D721Med (cell line): ENCODE measurements at regions not wholly inside any gene's neighbourhood (a gene's known extent, or its start where the extent isn't known, plus 50 kb on each side); places are given as distances from the start of the nearest gene placed in this dataset.

Experiments used
- DNase-seq: peaks from one replicate; pipeline ENCODE4 v3.0.0; 2011; ENCODE audit warnings: low spot score; ENCODE audit not compliant: insufficient read length
- FAIRE-seq: peaks from 2 replicates; lab custom pipeline; 2011; peaks lifted over from hg19 to GRCh38; lab: Jason Lieb, UNC
- TF ChIP-seq, protein P1 (sequence below): IDR thresholded peaks from 2 replicates; pipeline ENCODE4 v1.5.1; 2012; ENCODE audit warnings: mild to moderate bottlenecking, control low read depth; ENCODE audit not compliant: insufficient read depth; ENCODE audit errors: missing control alignments

DNA sequence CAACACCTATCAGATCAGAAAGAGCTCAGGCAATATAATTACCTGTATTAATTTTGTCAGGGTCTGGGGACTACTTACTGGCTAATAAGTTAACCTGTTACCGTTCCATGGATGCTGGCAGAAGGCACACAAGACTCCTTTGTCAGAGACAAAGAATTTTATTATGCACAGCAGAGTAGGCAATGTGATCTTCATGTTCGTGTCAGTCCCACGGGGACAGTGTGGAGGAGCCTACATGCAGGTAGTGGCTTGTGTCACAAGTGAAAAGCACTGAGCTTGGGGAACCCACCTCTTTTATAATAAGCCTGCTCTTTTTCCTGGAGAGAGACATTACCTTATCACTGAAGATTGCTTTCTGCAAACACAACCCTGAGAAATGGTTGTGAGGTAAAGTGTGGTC, 96.9 kb downstream of the CD164 start:
- TF ChIP-seq, protein P1, sequence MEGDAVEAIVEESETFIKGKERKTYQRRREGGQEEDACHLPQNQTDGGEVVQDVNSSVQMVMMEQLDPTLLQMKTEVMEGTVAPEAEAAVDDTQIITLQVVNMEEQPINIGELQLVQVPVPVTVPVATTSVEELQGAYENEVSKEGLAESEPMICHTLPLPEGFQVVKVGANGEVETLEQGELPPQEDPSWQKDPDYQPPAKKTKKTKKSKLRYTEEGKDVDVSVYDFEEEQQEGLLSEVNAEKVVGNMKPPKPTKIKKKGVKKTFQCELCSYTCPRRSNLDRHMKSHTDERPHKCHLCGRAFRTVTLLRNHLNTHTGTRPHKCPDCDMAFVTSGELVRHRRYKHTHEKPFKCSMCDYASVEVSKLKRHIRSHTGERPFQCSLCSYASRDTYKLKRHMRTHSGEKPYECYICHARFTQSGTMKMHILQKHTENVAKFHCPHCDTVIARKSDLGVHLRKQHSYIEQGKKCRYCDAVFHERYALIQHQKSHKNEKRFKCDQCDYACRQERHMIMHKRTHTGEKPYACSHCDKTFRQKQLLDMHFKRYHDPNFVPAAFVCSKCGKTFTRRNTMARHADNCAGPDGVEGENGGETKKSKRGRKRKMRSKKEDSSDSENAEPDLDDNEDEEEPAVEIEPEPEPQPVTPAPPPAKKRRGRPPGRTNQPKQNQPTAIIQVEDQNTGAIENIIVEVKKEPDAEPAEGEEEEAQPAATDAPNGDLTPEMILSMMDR, result no peak
- FAIRE-seq (peak; percentile 11), DNase-seq (no peak)

DNA sequence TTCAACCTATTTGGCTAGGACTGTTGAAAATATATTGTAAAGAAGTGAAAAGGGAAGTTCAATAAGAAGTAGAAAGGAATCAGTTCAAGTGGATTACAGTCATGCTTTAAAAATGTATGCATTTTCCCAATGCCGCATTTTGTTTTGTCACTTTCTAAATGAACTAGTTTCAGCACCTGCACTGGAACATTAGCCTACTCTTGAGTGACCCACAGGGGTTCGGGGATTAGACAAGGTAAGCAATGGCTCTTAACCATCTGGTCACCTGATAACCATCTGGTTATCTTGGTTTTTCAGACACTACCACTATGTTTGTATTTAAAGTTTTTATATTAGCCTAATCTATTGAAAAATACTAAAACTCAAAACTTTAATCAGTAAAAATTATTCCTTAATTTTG, 97.6 kb downstream of the CD164 start:
- DNase-seq, result no peak

DNA sequence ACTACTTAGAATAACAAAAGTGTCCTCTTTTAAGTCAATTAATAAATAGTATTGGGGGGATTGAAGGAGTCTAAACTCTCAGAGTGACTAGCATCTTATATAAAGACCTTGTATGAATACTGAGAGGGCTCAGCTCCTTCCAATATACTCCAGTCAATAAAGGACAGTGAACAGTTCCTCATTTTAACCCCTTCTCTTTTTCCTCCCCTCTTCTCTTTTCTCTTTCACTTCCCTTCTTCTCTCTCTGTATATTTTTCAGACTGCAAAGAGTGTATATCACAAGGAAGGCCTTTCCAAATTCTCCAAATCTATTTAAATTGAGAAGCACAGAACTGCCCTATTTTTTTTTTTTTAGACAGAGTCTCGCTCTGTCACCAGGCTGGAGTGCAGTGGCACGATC, 99.5 kb downstream of the CD164 start:
- DNase-seq (no peak), FAIRE-seq (no peak)

More for the DNA sequence above, 97.6 kb downstream of the CD164 start:
- TF ChIP-seq, protein P1, result no peak
- FAIRE-seq, result no peak

DNA sequence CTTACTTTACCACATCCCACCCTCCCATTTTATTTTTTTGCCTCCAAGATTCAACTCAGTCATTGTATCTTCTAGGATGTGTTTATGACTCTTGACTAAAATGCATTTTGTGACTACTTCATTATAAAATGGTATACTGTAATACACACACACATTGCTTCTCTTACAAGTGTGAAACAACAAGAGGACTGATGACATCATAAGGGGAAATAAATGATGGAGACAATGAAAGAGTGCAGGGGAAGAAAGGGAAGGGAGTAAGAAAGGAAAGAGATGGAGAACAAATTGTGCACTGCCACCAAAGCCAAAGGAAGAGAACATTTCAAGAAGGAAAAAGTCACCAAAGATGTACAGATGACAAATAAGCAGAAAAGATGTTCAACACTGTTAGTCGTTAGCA, 102.6 kb downstream of the CD164 start:
- TF ChIP-seq, protein P1, result no peak
- FAIRE-seq, result no peak
- DNase-seq, result no peak

More for the DNA sequence above, 99.5 kb downstream of the CD164 start:
- TF ChIP-seq, protein P1, result no peak

DNA sequence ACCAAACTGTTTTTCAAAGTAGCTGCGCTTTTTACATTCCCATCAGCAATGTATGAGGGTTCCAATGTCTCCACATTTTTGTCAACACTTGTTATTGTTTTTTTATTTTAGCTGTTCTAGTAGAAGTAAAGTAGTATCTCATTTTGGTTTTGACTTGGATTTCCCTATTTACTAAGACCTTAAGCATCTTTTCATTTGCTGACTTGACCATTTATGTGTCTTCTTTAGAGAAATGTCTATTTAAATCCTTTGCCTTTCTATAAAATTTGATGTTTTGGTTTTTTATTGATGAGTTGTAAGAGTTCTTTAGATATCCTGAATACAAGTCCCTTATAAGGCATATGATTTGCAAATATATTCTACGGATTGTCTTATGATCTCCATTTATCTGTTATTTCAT, 110.6 kb downstream of the CD164 start:
- DNase-seq (no peak), FAIRE-seq (no peak)
- TF ChIP-seq, protein P1, result no peak

DNA sequence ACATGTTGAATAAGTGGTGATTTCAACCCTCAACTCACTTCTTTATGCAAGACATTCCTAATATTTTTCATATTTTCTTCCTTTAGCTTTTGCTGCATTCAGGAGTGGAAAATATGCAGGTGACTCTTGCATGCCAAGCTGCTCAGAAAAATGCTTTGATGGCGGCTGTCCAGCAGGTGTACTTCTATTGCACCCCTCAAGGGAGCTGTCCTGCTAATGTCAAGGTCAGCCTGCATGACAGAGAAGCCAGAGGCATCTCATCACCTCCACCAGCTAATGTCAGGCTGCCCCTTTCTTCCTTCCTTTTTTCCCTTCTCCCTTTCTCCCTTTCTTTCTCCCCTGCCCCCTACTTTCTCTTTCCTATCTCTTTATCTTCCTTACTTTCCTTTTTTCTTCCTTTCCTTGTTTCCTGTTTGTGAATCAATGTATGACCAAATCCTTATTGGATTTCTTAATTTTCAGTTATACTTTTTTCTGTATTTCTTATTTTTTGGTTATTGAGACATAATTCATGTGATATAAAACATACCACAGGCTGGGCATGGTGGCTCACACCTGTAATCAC, 112.2 kb downstream of the CD164 start:
- TF ChIP-seq, protein P1, result no peak
- DNase-seq, result no peak
- FAIRE-seq, result no peak

DNA sequence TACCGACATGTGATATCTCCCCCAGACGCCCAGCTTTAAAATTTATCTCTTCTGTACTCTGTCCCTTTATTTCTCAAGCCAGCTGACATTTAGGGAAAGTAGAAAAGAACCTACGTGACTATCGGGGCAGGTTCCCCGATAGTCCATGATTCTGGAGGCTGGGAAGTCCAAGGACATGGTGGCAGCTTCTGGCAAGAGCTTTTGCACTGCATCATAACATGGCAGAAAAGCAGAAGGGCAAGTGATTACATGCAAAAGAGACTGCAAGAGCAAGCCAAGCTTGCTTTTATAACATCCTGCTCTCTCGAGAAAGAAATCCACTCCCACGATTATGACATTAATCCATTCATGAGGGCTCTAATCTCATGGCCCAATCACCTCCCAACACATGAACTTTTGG, 113.2 kb downstream of the CD164 start:
- TF ChIP-seq, protein P1, result no peak
- DNase-seq, result no peak
- no peak for FAIRE-seq
